B cell (primary cell): ENCODE measurements at regions not wholly inside any gene's neighbourhood (a gene's known extent, or its start where the extent isn't known, plus 50 kb on each side); places are given as distances from the start of the nearest gene placed in this dataset.

Experiments
- ATAC-seq: fragments of 200-7000 bp; cut with Tn5 transposase; one replicate; pipeline ENCODE4 v1.10.0; 2021; ENCODE audit warnings: low read depth, mild to moderate bottlenecking, moderate number of reproducible peaks, moderate library complexity
- CTCF ChIA-PET: fragments of 350-600 bp; sonication (Branson Sonifier 250); formaldehyde crosslinking; loops from one replicate; lab custom pipeline; 2021; ENCODE audit warnings: antibody characterized with exemption, inconsistent platforms; lab: Charles Lee
- POLR2A ChIA-PET: fragments of 350-600 bp; sonication (Branson Sonifier 250); formaldehyde crosslinking; loops from one replicate; lab custom pipeline; 2021; ENCODE audit warnings: antibody characterized with exemption; lab: Charles Lee
- DNase-seq: peaks from one replicate; pipeline ENCODE4 v3.0.0; 2013
- H2AFZ ChIP-seq: 2 replicates; pipeline ENCODE4 v1.6.1; 2012; ENCODE audit warnings: mild to moderate bottlenecking, low read depth, low read length; ENCODE audit not compliant: insufficient read depth, poor library complexity, severe bottlenecking
- H3K27ac ChIP-seq, 2 donors: 1 replicate in 1 of 2; 2 replicates in 1 of 2; pipeline ENCODE4 v1.5.1; 2012 to 2013; ENCODE audit warnings: low read length in 2 of 2, mild to moderate bottlenecking in 2 of 2, moderate library complexity in 1 of 2
- H3K27me3 ChIP-seq, 4 experiments: fragments of 200-600 bp in 1 of 4; sonication (generic) in 1 of 4; replicated peaks in 1 of 4; 1 replicate in 2 of 4; 2 replicates in 2 of 4; pipeline versions ENCODE4 v1.6.1 to v1.7.0; 2013 to 2016; ENCODE audit warnings: low read length in 3 of 4, mild to moderate bottlenecking in 2 of 4, mixed read lengths in 1 of 4, moderate library complexity in 1 of 4; ENCODE audit not compliant: insufficient read depth in 4 of 4, control insufficient read depth in 3 of 4; ENCODE audit errors: control extremely low read depth in 1 of 4
- H3K36me3 ChIP-seq, 2 experiments: replicated peaks in 1 of 2; 1 replicate in 1 of 2; 2 replicates in 1 of 2; pipeline versions ENCODE4 v1.6.1 to v1.7.1; 2013; ENCODE audit warnings: low read length in 1 of 2; ENCODE audit not compliant: insufficient read depth in 2 of 2, control insufficient read depth in 1 of 2; ENCODE audit errors: control extremely low read depth in 1 of 2, extremely low read depth in 1 of 2
- H3K4me1 ChIP-seq, 2 donors: fragments of 200-600 bp in 1 of 2; sonication (generic) in 1 of 2; 1 replicate in 1 of 2; 2 replicates in 1 of 2; pipeline versions ENCODE4 v1.5.1 to v1.6.1; 2013 to 2017; ENCODE audit warnings: low read length in 2 of 2; ENCODE audit not compliant: control insufficient read depth in 2 of 2, insufficient read depth in 2 of 2
- H3K4me2 ChIP-seq: replicated peaks from 2 replicates; pipeline ENCODE3; 2012; ENCODE audit warnings: mild to moderate bottlenecking, low read depth, low read length; ENCODE audit not compliant: poor library complexity, severe bottlenecking
- H3K4me3 ChIP-seq, 5 experiments: fragments of 200-600 bp in 1 of 5; sonication (generic) in 1 of 5; 1 replicate in 3 of 5; 2 replicates in 2 of 5; pipeline versions ENCODE4 v1.5.1 to v1.7.0; 2011 to 2016; ENCODE audit warnings: low read length in 4 of 5, mild to moderate bottlenecking in 4 of 5, low read depth in 2 of 5, control low read depth in 1 of 5, moderate library complexity in 1 of 5; ENCODE audit not compliant: insufficient read depth in 1 of 5; ENCODE audit errors: control extremely low read depth in 1 of 5, extremely low read depth in 1 of 5
- H3K79me2 ChIP-seq: fragments of 200-600 bp; sonication (generic); one replicate; pipeline ENCODE4 v1.6.0; 2016; ENCODE audit warnings: low read length; ENCODE audit not compliant: control insufficient read depth, insufficient read depth
- H3K9ac ChIP-seq: fragments of 200-600 bp; sonication (generic); 2 replicates; pipeline ENCODE4 v1.6.1; 2017; ENCODE audit warnings: mild to moderate bottlenecking, low read length, moderate library complexity
- H3K9me3 ChIP-seq, 3 donors: one replicate each; pipeline versions ENCODE4 v1.6.1 to v1.7.1; 2013; ENCODE audit warnings: low read length in 2 of 3; ENCODE audit not compliant: control insufficient read depth in 2 of 3, insufficient read depth in 1 of 3; ENCODE audit errors: control extremely low read depth in 1 of 3
- H4K20me1 ChIP-seq: 2 replicates; pipeline ENCODE4 v1.6.0; 2012; ENCODE audit warnings: mild to moderate bottlenecking, low read length; ENCODE audit not compliant: insufficient read depth, control insufficient read depth, poor library complexity, severe bottlenecking
- H3K27ac Mint-ChIP-seq: one replicate; pipeline ENCODE4 v1.8.0; 2021; ENCODE audit warnings: mixed read lengths
- H3K27me3 Mint-ChIP-seq: one replicate; pipeline ENCODE4 v1.8.0; 2021; ENCODE audit warnings: mixed read lengths
- H3K4me1 Mint-ChIP-seq: one replicate; pipeline ENCODE4 v1.8.0; 2021; ENCODE audit warnings: mixed read lengths
- H3K4me3 Mint-ChIP-seq: one replicate; pipeline ENCODE4 v1.8.0; 2021; ENCODE audit warnings: mixed read lengths
- H3K9me3 Mint-ChIP-seq: one replicate; pipeline ENCODE4 v1.8.0; 2022; ENCODE audit warnings: mixed read lengths; ENCODE audit not compliant: insufficient read depth
- CTCF ChIP-seq: fragments of 200-600 bp; IDR thresholded peaks from one replicate; pipeline ENCODE4 v1.8.0; 2022; ENCODE audit warnings: antibody characterized with exemption, mild to moderate bottlenecking
- EZH2 ChIP-seq: IDR thresholded peaks from 2 replicates; pipeline ENCODE4 v1.6.1; 2012; ENCODE audit warnings: borderline replicate concordance, low read depth, mild to moderate bottlenecking, moderate library complexity, low read length; ENCODE audit not compliant: insufficient read depth, poor library complexity, severe bottlenecking
- WGBS: methylation state at CpG from one replicate; pipeline ENCODE4 v1.1.5; 2013; ENCODE audit warnings: missing lambda C conversion rate; ENCODE audit not compliant: insufficient coverage; 5-methylcytosine and 5-hydroxymethylcytosine counted together
- intact Hi-C: fragments of 100-400 bp; cut with micrococcal nuclease; formaldehyde crosslinking; loops from one replicate; pipeline ENCODE4 v1.10.0; 2022

- Histone ChIP-seq H3K9ac (no peak overlapping the region), H3K4me3 (no peak overlapping the region), H3K4me2 (no peak overlapping the region), H3K4me1 (no peaks in the 10 kb centered on the region), H2AFZ (no peak overlapping the region), H3K79me2 (no peaks in the 10 kb centered on the region), H3K27me3 (no peaks in the 10 kb centered on the region), H3K27ac (no peak overlapping the region), H4K20me1 (no peaks in the 10 kb centered on the region), H3K36me3 (no peaks in the 10 kb centered on the region), H3K9me3 (no peaks in the 10 kb centered on the region)
- intact Hi-C loops = no loop called here
- DNase-seq (no peak), ATAC-seq (no peak)
- CTCF ChIA-PET = no interaction called here
- Mint-ChIP-seq H3K4me1 (no peaks in the 10 kb centered on the region), H3K9me3 (no peaks in the 10 kb centered on the region), H3K27ac (no peak overlapping the region), H3K27me3 (peaks cover 7% of the 10 kb centered on the region), H3K4me3 (no peak overlapping the region)
- no peak for TF ChIP-seq EZH2
- no peak for TF ChIP-seq CTCF
- POLR2A ChIA-PET = no interaction called here
- 95% methylated on average over 11 of the region's 11 CpGs for WGBS
These were observed 270.7 kb upstream of the RUNX1 start for GRCh38 chr21:35319684-35320283.

GRCh38 chr21:35316933-35317332, 267.8 kb upstream of the RUNX1 start:
- no peak overlapping the region for H3K4me3 ChIP-seq
- no peak overlapping the region for H2AFZ ChIP-seq
- WGBS = 94% methylated on average over 2 of the region's 4 CpGs
- no peaks in the 10 kb centered on the region for H3K4me1 ChIP-seq
- H3K79me2 ChIP-seq = no peaks in the 10 kb centered on the region
- no peaks in the 10 kb centered on the region for H3K27me3 ChIP-seq
- no peak overlapping the region for H3K27ac Mint-ChIP-seq
- H4K20me1 ChIP-seq = no peaks in the 10 kb centered on the region
- TF ChIP-seq CTCF = no peak
- DNase-seq = no peak
- H3K9me3 Mint-ChIP-seq = no peaks in the 10 kb centered on the region
- intact Hi-C loops = no loop called here
- ATAC-seq = no peak
- H3K4me2 ChIP-seq = no peak overlapping the region
- H3K27me3 Mint-ChIP-seq = peaks cover 4% of the 10 kb centered on the region
- H3K4me3 Mint-ChIP-seq = no peak overlapping the region
- H3K4me1 Mint-ChIP-seq = no peaks in the 10 kb centered on the region
- no peaks in the 10 kb centered on the region for H3K36me3 ChIP-seq
- CTCF ChIA-PET = interaction anchor here (1.0 kb wide), 1 partner anchor 427 kb away, joined by 3 read pairs; no protein-coding TSS in a partner anchor
- POLR2A ChIA-PET = no interaction called here
- H3K27ac ChIP-seq = no peak overlapping the region
- no peak overlapping the region for H3K9ac ChIP-seq
- no peaks in the 10 kb centered on the region for H3K9me3 ChIP-seq
